Ovary (tissue), 3 donors: ENCODE measurements at regions not wholly inside any gene's neighbourhood (a gene's known extent, or its start where the extent isn't known, plus 50 kb on each side); places are given as distances from the start of the nearest gene placed in this dataset.

Experiments
- POLR2A ChIP-seq: fragments of 450-650 bp; IDR thresholded peaks from one replicate; pipeline ENCODE4 v1.6.1; 2017; ENCODE audit warnings: antibody characterized with exemption, mild to moderate bottlenecking, moderate library complexity
- TF ChIP-seq, protein P1 (sequence below), 3 donors: fragments of 450-650 bp in 2 of 3; fragments of 200-600 bp in 1 of 3; IDR thresholded peaks; one replicate each; pipeline versions ENCODE4 v1.5.1 to v1.8.0; 2016 to 2022; ENCODE audit warnings: antibody characterized with exemption in 3 of 3, mild to moderate bottlenecking in 1 of 3
- donor health status: DM: no; HTN: no; CAD: no.

DNA sequence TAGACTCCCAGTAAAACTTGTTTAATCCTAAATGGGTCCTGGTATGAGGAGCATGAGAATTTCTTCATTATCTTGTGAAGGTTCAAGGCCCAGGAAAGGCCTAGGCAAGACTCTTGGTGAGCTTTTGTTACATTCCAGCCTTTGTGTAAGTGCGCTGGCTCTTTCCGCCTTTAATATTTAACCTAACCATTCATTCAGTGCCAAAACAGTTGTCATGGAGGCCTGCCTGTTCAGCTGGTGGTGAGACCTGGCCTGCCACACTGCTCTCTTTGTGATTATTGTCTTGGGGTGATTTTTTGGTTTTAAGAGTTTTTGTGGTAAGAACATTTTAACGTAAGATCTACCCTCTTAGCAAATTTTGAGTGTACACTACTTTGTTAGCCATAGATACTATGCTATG lies 127.5 kb upstream of the WWC1 start:
- TF ChIP-seq, protein P1, sequence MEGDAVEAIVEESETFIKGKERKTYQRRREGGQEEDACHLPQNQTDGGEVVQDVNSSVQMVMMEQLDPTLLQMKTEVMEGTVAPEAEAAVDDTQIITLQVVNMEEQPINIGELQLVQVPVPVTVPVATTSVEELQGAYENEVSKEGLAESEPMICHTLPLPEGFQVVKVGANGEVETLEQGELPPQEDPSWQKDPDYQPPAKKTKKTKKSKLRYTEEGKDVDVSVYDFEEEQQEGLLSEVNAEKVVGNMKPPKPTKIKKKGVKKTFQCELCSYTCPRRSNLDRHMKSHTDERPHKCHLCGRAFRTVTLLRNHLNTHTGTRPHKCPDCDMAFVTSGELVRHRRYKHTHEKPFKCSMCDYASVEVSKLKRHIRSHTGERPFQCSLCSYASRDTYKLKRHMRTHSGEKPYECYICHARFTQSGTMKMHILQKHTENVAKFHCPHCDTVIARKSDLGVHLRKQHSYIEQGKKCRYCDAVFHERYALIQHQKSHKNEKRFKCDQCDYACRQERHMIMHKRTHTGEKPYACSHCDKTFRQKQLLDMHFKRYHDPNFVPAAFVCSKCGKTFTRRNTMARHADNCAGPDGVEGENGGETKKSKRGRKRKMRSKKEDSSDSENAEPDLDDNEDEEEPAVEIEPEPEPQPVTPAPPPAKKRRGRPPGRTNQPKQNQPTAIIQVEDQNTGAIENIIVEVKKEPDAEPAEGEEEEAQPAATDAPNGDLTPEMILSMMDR (IDR thresholded peaks at IDR 0.05) = no peak
- no peak for TF ChIP-seq POLR2A
